GM10248 (cell line): ENCODE measurements at regions not wholly inside any gene's neighbourhood (a gene's known extent, or its start where the extent isn't known, plus 50 kb on each side); places are given as distances from the start of the nearest gene placed in this dataset.

Experiments used
- CTCF ChIA-PET: fragments of 300-600 bp; sonication (Branson Sonifier 250); formaldehyde crosslinking; extraction: SDS; loops from one replicate; lab custom pipeline; 2021; ENCODE audit warnings: antibody characterized with exemption; lab: Yijun Ruan, JAX
- POLR2A ChIA-PET: fragments of 350-650 bp; sonication (Branson Sonifier 250); formaldehyde crosslinking; extraction: SDS; loops from one replicate; lab custom pipeline; 2020; ENCODE audit warnings: antibody characterized with exemption; lab: Yijun Ruan, JAX
- DNase-seq: peaks from one replicate; pipeline ENCODE4 v3.0.0; 2012; ENCODE audit errors: extremely low spot score
- TF ChIP-seq, protein P1 (sequence below): IDR thresholded peaks from 2 replicates; pipeline ENCODE4 v1.5.1; 2012; ENCODE audit warnings: mild to moderate bottlenecking, low read depth; ENCODE audit errors: extremely low read depth, missing control alignments, control extremely low read depth

DNA sequence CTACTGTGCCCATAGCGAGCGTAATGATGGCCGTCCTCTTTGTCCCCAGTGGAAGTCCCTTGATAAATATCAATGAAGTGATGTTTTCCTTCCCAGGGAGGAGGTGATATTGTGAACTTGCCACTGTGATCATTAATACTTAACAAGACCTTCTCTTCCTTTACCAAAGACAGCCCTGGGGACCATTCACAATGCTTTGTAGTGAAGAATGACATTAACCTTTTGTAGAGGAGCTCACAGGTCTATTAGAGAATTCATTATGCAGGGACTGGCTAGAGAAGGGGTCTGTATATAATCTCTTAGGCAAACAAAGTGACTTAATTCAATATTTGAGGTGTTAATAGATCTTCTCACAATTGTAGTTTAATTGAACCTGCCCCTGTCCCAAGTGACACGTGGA, 452.9 kb upstream of the DMAC1 start:
- CTCF ChIA-PET = no interaction called here
- no peak for DNase-seq
- TF ChIP-seq, protein P1, sequence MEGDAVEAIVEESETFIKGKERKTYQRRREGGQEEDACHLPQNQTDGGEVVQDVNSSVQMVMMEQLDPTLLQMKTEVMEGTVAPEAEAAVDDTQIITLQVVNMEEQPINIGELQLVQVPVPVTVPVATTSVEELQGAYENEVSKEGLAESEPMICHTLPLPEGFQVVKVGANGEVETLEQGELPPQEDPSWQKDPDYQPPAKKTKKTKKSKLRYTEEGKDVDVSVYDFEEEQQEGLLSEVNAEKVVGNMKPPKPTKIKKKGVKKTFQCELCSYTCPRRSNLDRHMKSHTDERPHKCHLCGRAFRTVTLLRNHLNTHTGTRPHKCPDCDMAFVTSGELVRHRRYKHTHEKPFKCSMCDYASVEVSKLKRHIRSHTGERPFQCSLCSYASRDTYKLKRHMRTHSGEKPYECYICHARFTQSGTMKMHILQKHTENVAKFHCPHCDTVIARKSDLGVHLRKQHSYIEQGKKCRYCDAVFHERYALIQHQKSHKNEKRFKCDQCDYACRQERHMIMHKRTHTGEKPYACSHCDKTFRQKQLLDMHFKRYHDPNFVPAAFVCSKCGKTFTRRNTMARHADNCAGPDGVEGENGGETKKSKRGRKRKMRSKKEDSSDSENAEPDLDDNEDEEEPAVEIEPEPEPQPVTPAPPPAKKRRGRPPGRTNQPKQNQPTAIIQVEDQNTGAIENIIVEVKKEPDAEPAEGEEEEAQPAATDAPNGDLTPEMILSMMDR = no peak
- POLR2A ChIA-PET = no interaction called here

DNA sequence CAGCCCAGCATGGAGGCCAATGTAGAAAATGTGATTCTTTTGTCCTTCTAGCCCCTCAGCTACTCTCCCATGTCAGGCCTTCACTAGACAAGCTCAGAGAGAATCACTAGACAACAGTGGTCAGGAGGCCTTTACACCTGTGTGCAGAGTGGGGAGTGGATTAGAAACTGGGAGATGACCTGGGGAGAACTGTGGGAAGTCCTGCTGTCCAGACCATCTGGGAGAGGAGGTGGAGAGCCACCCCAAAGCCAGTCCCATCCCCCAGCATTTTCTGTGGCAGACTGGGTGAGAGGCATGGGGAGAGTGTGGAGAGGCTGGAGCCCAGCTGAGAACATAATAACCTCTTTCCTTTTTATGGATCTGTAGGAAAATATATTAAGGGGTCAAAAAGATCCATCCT, 452.0 kb upstream of the DMAC1 start:
- TF ChIP-seq, protein P1 = no peak
- ChIA-PET CTCF (no interaction called here), POLR2A (no interaction called here)
- no peak for DNase-seq

- POLR2A ChIA-PET = no interaction called here
- TF ChIP-seq, protein P1 = no peak
- CTCF ChIA-PET = interaction anchor here (0.8 kb wide), 1 partner anchor 10 kb away, joined by 3 read pairs; no protein-coding TSS in a partner anchor
- no peak for DNase-seq
These were observed 445.0 kb upstream of the DMAC1 start for GRCh38 chr9:8244505-8245092.

DNA sequence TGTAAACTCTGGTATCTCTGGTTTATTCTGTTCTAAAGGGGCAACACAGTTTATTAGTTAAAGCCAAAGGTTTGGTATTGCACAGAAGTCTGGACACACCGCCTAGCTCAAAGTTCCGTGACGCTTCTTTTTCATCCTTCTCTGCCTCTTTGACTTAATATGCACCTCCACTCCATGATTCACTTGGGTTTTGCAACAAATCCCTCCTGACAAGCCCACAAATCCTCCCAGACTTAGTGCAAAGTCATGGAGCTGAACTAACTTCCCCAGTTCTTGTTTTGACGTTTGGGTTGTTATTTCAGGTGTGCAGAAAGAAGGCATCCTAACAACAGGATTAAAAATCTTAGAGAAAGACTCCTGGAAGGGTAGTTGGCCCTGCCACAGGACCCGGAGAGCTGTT, 441.6 kb upstream of the DMAC1 start:
- no peak for DNase-seq
- POLR2A ChIA-PET = no interaction called here
- CTCF ChIA-PET = interaction anchor here (1.2 kb wide), 1 partner anchor 12 kb away, joined by 3 read pairs; no protein-coding TSS in a partner anchor
- TF ChIP-seq, protein P1 = no peak

DNA sequence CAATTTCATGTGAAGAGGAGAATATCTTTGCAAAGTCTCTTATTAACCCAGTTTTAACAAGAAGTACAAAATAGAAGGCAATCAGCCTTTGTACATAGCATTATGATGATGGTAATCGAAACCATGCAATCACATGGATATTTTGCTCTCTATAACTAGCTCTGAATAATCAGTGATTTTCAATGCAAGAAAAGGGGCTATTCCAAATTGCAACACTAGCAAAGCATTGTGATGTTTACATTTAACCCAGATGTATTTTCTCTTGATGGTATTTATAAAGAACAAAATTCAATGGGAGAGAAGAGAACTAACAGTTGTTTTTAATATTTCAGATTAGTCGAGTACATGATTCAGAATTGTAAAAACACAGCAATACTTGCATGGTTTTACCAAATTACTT, 437.5 kb upstream of the DMAC1 start:
- ChIA-PET POLR2A (no interaction called here), CTCF (no interaction called here)
- DNase-seq = no peak
- TF ChIP-seq, protein P1 = no peak

DNA sequence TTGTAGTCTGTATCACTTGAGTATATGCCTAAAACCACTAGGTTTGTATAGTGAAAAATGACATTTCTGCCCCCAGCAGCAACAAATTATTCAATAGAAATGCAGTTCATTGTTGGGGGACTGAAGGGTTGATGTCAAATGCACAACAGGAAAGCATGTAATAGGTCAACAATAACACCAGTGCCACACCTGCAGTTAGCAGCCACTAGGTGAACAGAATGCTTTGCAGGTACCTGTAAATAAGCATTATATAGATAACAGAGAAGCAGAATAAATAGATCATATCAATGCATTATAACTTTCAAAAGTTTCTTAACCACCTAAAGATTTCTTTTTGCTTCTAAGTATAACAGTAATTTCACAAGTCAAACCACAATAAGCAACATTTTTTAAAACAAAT, 435.9 kb upstream of the DMAC1 start:
- ChIA-PET POLR2A (no interaction called here), CTCF (interaction anchor here (0.9 kb wide), 1 partner anchor 9 kb away, joined by 3 read pairs; no protein-coding TSS in a partner anchor)
- TF ChIP-seq, protein P1 = no peak
- no peak for DNase-seq
